UCSD-AML1 (cell line): ENCODE measurements at regions not wholly inside any gene's neighbourhood (a gene's known extent, or its start where the extent isn't known, plus 50 kb on each side); places are given as distances from the start of the nearest gene placed in this dataset.
A peak's percentile ranks its signal among the peaks of the same experiment; 100 is the strongest.
"Not testable (repeated sequence)": the region's sequence is repeated elsewhere in the genome, so short reads cannot be mapped to it uniquely, and the experiment has no call there.

Source experiments
- DNase-seq: peaks from one replicate; lab custom pipeline; 2025; ENCODE audit not compliant: unreplicated experiment; lab: John Stamatoyannopoulos, UW

DNA sequence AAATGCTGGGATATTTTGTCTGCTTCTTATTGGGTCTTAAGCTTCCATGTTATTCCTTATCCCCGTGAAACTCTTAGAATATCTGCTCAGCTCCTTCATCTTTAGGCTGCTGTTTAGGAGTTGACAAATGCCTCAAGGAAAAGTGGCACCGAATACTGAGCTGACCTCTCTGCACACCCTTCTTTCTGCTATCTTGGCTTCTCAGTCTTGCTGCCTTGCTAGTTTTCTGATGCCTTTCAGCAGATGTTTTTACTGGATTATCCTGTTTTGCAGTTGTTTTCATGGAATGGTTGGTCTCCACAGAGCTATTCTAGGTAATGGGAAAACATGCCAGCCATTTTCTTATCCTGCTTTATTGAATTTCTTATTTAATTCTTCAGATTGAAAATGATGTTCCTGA lies 86.3 kb downstream of the GYPE start:
- DNase-seq: no peak

DNA sequence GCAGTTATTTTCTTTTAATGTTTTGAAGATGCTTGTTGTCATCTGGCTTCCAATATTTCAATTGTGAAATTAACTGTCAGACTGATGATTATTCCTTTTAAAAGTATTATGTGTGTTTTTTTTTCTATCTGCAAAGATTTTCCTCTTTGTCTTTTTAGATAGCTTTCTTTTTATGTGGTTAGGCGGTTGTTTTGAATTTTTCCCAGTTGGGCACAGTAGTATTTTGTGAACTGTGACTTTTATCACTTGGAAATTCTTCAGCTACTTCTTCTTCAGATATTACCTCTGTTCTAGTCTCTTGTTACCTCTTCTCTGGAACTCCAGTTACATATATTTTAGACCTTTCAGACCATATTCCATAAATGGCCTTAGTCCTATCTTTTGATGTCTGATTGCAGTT lies 87.5 kb downstream of the GYPE start:
- DNase-seq: not testable (repeated sequence)

DNA sequence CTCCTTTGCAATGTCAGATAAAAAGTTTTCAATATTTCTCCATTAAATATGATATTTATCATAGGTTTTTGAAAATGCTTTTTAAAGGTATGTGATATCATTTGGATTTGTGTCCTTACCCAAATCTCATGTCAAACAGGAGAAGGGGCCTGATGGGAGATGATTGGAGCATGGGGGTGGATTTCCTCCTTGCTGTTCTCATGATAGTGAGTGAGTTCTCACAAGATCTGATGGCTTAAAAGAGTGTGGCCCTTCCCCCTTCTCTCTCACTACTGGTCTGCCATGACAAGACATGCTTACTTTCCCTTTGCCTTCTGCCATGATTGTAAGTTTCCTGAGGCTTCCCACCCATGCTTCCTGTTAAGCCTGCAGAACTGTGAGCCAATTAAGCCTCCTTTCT lies 90.0 kb downstream of the GYPE start:
- DNase-seq: not testable (repeated sequence)

DNA sequence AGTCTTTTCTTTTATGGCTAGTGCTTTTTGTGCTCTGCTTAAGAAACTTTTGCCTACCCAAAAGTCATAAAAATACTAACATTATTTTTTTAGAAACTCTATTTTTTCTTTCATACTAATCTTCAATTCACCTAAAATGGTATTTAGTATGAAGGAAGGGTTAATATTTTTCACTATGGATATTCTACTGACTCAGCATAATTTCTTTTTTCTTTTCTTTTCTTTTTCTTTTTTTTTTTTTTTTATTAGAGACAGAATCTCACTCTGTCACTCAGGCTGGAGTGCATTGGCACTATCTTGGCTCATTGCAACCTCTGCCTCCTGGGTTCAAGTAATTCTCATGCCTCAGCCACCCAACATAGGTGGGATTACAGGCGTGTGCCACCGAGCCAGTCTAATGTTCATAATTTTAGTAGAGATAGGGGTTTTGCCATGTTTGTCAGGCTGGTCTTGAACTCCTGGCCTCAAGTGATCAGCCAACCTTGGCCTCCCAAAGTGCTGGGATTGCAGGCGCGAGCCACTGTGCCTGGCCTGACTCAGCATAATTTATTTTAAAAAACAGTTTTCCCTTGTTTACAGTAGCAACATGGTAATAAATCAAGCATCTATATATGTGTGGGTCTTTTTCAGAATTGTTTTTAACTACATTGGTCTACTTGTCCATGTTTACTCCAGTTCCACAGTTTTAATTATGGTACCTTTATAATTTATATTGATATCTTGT lies 91.8 kb downstream of the GYPE start:
- not testable (repeated sequence) for DNase-seq

DNA sequence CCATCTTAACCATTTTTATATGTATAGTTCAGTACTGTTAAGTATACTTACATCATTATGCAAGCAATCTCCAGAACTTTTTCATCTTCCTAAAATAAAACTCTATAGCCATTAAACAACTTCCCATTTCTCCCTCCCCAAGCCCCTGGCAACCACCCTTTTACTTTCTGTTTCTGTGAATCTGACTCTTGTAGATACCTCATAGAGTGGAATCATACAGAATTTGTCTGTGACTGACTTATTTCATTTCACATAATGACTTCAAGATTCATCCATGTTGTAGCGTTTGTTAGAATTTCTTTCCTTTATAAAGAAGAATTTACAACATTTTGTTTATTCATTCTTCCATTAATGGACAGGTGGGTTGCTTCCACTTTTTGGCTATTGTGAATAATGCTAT lies 91.2 kb upstream of the FREM3 start:
- DNase-seq: not testable (repeated sequence)

DNA sequence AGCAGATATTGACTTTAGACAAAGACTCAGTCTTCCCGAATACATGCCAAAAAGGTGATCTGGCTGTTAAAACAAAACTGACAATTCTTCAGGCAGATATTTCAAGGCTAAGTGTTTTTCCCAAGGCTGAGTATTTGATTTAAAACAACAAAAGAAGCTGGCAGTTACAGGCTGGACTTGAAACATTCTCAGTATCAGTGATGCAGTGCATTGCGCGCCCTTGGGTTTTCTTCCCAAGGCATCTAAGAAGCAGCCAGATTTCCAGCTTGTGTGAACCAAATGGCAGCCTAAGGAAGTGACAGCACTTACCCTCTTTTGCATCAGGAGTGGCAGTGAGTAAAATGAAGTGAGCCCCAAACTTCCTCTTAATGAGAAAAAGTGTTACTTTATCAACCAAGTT lies 90.0 kb upstream of the FREM3 start:
- DNase-seq: not testable (repeated sequence)

DNA sequence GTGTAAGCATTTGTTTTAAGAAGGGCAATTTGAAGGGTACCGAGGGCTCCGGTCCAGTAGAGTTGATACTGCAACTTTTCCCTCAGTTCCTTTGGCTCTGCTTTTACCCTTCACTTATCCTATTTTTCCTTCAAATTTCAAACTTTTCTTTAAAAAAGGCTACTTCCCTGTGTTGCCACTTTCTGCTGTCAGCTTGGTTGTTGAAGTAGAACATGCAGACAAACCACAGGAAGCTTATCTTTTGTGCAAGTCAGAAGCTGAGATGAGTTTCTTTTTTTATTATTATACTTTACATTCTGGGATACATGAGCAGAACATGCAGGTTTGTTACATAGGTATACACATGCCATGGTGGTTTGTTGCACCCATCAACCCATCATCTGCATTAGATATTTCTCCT lies 89.1 kb upstream of the FREM3 start:
- DNase-seq: not testable (repeated sequence)

DNA sequence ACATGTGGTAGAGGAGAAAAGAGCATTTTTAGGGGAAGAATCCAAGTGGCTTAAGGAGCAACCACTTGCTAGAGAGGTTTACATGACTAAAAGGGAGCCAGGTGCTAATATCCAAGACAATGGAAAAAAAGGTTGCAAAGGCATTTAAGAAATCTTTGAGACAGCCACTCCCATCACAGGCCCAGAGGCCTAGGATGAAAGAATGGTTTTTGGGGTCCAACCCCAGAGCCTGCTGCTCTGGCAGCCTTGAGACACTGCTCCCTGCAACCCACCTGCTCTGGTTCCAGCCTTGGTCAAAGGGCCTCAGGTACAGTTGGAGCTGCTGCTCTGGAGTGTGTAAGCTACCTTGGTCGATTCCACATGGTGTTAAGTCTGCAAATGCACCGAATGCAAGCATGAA lies 84.1 kb upstream of the FREM3 start:
- DNase-seq: no peak

DNA sequence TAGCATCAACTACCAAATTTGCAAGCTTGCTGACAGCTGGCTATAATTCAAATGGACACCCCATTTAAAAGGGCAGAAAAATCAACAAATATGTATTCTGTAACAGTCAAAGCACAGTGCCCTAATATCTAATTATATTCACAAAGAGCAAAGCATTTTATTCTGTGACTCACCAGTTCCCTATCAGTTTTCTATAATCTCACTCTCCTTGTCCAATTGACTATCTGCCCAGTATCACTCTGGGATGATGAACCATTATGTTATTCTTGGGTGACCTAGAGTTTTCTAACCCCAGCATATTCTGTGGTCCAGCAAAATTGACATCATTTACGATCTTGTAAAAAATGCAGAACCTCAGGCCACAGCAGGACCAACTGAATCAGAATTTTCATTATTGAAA lies 82.0 kb upstream of the FREM3 start:
- no peak for DNase-seq

DNA sequence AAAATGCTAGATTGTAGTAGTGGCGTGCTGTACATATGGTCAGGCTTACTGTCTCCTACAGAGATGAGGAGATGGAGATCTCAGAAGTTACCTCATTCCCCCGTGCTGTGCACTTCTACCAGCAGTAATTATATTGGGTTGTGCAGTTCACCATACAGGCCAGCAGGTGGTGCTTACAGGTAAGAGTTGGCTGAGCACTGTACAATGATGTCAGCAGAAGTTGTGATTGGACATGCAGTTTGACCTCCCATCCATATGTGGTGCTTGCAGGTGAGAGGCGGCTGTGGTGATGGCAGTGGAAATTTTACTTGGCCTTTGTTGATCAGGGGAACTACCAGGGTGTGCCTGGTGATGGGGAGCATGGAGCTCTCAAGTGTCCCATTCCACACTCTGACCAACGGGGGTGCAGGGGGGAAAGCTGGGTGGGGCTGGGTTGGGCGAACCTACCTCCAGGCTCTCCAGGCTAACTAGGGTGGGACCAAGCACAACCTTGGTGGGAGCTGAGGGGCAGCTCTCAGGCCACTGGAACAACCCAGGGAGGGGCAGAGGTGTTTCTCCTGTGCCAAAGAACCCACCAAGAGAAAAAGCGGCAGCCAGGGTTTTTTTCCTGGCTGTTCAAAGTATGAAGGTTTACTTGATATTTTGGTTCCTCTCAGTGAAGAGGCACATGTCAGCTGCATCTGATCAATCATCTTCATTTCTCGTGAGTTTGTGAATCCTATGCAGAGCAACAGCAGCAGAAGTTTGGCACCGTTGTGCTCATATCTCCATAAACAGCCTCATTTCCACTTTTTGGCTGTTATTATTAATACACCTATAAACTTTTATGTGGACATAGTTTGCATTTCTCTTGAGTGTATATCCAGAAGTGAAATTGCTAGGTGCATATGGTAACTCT lies 73.8 kb upstream of the FREM3 start:
- DNase-seq: peak; percentile 39

DNA sequence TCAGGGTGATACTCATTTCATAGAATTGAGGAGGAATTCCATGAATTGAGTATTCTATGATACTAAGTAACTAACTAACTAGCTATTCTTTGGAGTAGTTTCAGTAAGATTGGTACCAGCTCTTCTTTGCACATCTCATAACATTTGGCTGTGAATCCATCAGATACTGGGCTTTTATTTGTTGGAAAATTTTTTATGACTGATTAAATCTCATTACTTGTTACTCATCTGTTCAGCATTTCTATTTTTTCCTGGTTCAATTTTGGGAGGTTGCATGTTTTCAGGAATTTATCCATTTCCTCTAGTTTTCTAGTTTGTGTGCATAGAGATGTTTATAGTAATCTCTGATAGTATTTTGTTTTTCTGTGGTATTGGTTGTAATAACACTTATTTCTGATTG lies 70.8 kb upstream of the FREM3 start:
- DNase-seq: no peak

DNA sequence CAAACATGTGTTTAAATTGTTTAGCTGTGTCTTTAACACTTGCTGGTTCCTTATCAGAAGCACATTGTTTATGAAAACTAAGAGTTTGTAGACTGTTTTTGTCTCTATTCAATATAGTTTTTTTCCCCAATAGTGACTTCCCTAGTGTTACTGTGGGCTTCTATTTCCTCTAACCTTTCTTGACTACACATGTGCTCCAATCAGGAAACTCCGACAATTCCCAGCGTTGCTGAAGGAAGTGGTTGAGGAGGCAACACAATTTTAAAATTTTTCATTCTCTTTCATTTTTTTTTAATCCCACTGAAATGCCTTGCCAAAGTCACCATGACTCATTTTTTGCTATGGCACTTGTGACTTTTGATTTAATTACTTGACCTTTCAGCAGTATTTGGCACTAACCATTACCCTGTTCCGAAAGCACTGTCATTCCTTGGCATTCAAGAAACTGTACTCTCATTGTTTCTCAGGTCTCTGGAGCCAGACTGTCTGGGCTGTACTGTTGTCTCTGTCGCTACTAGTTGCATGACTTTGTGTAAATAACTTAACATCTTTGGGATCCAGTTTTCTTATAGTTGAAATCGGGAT lies 67.6 kb upstream of the FREM3 start:
- DNase-seq: no peak

DNA sequence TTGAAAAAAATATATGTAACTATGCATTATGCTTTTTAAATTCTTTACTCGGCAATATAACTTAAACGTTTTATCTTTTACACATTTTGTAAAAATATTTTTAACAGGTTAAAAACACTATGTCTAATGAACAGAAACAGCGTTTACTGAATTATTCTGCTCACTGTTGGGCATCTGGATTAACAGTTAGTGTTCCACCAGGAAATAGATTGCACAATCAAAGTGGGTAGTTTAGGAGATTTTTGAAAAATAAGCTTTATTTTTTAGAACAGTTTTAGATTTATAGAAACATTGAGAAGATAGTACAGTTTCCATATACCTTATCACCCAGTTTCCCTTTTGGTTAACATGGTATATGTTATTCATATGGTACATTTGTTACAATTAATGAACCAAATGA lies 63.1 kb upstream of the FREM3 start:
- no peak for DNase-seq

DNA sequence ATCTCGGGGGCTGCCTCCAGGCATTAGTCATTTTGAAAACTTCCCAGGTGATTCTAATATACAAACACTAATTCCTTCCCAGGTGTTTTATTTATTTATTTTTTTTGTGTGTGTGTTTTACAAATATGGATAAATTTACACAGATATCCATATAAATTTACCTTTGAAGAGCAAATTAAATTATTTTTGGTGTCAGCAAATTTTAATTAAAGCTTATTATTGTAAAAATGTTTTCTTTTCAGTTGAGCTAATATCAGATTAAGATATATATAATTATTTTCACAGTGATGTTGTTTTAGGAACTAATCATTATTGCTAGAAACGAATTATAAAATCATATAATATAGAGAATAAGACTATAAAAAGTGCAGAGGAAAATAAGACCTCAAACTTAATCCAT lies 62.0 kb upstream of the FREM3 start:
- no peak for DNase-seq
